GM23338 (cell line): ENCODE measurements at regions not wholly inside any gene's neighbourhood (a gene's known extent, or its start where the extent isn't known, plus 50 kb on each side); places are given as distances from the start of the nearest gene placed in this dataset.

Experiments used
- ATAC-seq: fragments of 200-7000 bp; cut with Tn5 transposase; 3 replicates; pipeline ENCODE4 v1.9.1; 2020
- DNase-seq: peaks from one replicate; pipeline ENCODE4 v3.0.0-alpha.2; 2015; ENCODE audit warnings: low spot score
- H2AFZ ChIP-seq: fragments of 200-600 bp; sonication (generic); 2 replicates; pipeline ENCODE4 v1.8.0; 2016; ENCODE audit warnings: antibody characterized with exemption, mild to moderate bottlenecking, moderate library complexity
- H3F3A ChIP-seq: fragments of 200-600 bp; sonication (generic); replicated peaks from 2 replicates; pipeline ENCODE4 v1.8.0; 2017; ENCODE audit warnings: antibody characterized with exemption, mixed run types, low read depth
- H3K27ac ChIP-seq: fragments of 200-600 bp; sonication (generic); 2 replicates; pipeline ENCODE4 v1.6.1; 2016; ENCODE audit warnings: low read depth
- H3K27me3 ChIP-seq: fragments of 200-600 bp; sonication (generic); 2 replicates; pipeline ENCODE4 v1.8.0; 2016; ENCODE audit warnings: mild to moderate bottlenecking, mixed run types, moderate library complexity; ENCODE audit not compliant: insufficient read depth
- H3K36me3 ChIP-seq: fragments of 200-600 bp; sonication (generic); 2 replicates; pipeline ENCODE4 v1.8.0; 2016; ENCODE audit warnings: mild to moderate bottlenecking; ENCODE audit not compliant: insufficient read depth
- H3K4me1 ChIP-seq: fragments of 200-600 bp; sonication (generic); 2 replicates; pipeline ENCODE4 v1.8.0; 2016; ENCODE audit warnings: mild to moderate bottlenecking, moderate library complexity; ENCODE audit not compliant: insufficient read depth
- H3K4me2 ChIP-seq: fragments of 200-600 bp; sonication (generic); 2 replicates; pipeline ENCODE4 v1.7.1; 2017; ENCODE audit warnings: mixed run types
- H3K4me3 ChIP-seq: fragments of 200-600 bp; sonication (generic); 2 replicates; pipeline ENCODE4 v1.6.1; 2016; ENCODE audit warnings: mixed run types
- H3K79me2 ChIP-seq: fragments of 200-600 bp; sonication (generic); replicated peaks from 2 replicates; pipeline ENCODE4 v1.8.0; 2017; ENCODE audit warnings: mild to moderate bottlenecking; ENCODE audit not compliant: insufficient read depth
- H3K9me2 ChIP-seq: fragments of 200-600 bp; sonication (generic); 2 replicates; pipeline ENCODE4 v1.8.0; 2017; ENCODE audit not compliant: insufficient read depth
- H4K20me1 ChIP-seq: fragments of 200-600 bp; sonication (generic); replicated peaks from 2 replicates; pipeline ENCODE4 v1.8.0; 2017; ENCODE audit warnings: mild to moderate bottlenecking; ENCODE audit not compliant: insufficient read depth
- H3K27ac Mint-ChIP-seq: 2 replicates; pipeline ENCODE4 v1.8.0; 2020; ENCODE audit warnings: inconsistent platforms, mild to moderate bottlenecking, moderate library complexity, mixed read lengths
- H3K27me3 Mint-ChIP-seq: 3 replicates; pipeline ENCODE4 v1.8.0; 2022; ENCODE audit warnings: low read depth, mild to moderate bottlenecking, moderate library complexity, mixed read lengths, inconsistent platforms; ENCODE audit not compliant: insufficient read depth, poor library complexity
- H3K36me3 Mint-ChIP-seq: 3 replicates; pipeline ENCODE4 v1.8.0; 2021; ENCODE audit warnings: low read depth, mild to moderate bottlenecking, inconsistent platforms, moderate library complexity, mixed read lengths
- H3K4me1 Mint-ChIP-seq: 3 replicates; pipeline ENCODE4 v1.8.0; 2020; ENCODE audit warnings: mild to moderate bottlenecking, inconsistent platforms, mixed read lengths
- H3K4me3 Mint-ChIP-seq: 3 replicates; pipeline ENCODE4 v1.8.0; 2021; ENCODE audit warnings: moderate library complexity, mild to moderate bottlenecking, inconsistent platforms, mixed read lengths
- H3K9me3 Mint-ChIP-seq: 3 replicates; pipeline ENCODE4 v1.8.0; 2020; ENCODE audit warnings: moderate library complexity, mild to moderate bottlenecking, inconsistent platforms, mixed read lengths
- CREB1 ChIP-seq: fragments of 250-450 bp; sonication (Bioruptor Pico); IDR thresholded peaks from 2 replicates; pipeline ENCODE4 v1.5.0; 2020; ENCODE audit warnings: low read depth, mild to moderate bottlenecking, moderate library complexity
- CTCF ChIP-seq, 2 experiments: fragments of 200-600 bp in 1 of 2; sonication (generic) in 1 of 2; conservative IDR thresholded peaks; 2 replicates each; pipeline versions ENCODE4 v1.5.1 to v1.6.1; 2016 to 2017; ENCODE audit warnings: antibody characterized with exemption in 2 of 2, low read depth in 2 of 2, mild to moderate bottlenecking in 2 of 2, moderate library complexity in 1 of 2
- ETS1 ChIP-seq: IDR thresholded peaks from 2 replicates; pipeline ENCODE4 v1.6.1; 2016; ENCODE audit warnings: antibody characterized with exemption
- EZH2 ChIP-seq: fragments of 200-600 bp; sonication (generic); IDR thresholded peaks from one replicate; pipeline ENCODE4 v1.8.0; 2017; ENCODE audit warnings: antibody characterized with exemption, mild to moderate bottlenecking, low read depth; ENCODE audit not compliant: unreplicated experiment
- EZH2phosphoT487 ChIP-seq: fragments of 200-600 bp; sonication (generic); IDR thresholded peaks from one replicate; pipeline ENCODE4 v1.8.1; 2018; ENCODE audit warnings: antibody characterized with exemption; ENCODE audit not compliant: unreplicated experiment
- JUNB ChIP-seq: IDR thresholded peaks from one replicate; pipeline ENCODE4 v1.6.1; 2016; ENCODE audit warnings: antibody characterized with exemption; ENCODE audit not compliant: unreplicated experiment
- POLR2AphosphoS5 ChIP-seq: IDR thresholded peaks from 2 replicates; pipeline ENCODE4 v1.6.1; 2016; ENCODE audit warnings: antibody characterized with exemption, low read depth
- STAT1 ChIP-seq: IDR thresholded peaks from one replicate; pipeline ENCODE4 v1.6.1; 2016; ENCODE audit warnings: antibody characterized with exemption; ENCODE audit not compliant: unreplicated experiment
- ZNF114 ChIP-seq: fragments of 250-450 bp; sonication (Bioruptor Pico); IDR thresholded peaks from 2 replicates; pipeline ENCODE4 v1.5.0; 2020; ENCODE audit warnings: mild to moderate bottlenecking, moderate library complexity

- Histone ChIP-seq H4K20me1 (no peaks in the 10 kb centered on the region), H3K27me3 (no peaks in the 10 kb centered on the region), H3K4me3 (no peak overlapping the region), H3K79me2 (no peaks in the 10 kb centered on the region), H3K36me3 (no peaks in the 10 kb centered on the region), H3F3A (no peaks in the 10 kb centered on the region), H3K9me2 (no peaks in the 10 kb centered on the region), H3K4me2 (no peak overlapping the region), H2AFZ (no peak overlapping the region), H3K27ac (no peak overlapping the region), H3K4me1 (no peaks in the 10 kb centered on the region)
- peaks cover 29% of the 10 kb centered on the region for H3K9me3 Mint-ChIP-seq
- TF ChIP-seq CTCF (conservative IDR thresholded peaks at IDR 0.05; ENCODE audit: low read depth in 2 of 2) (no peak), ETS1 (no peak), EZH2 (no peak), JUNB (no peak), STAT1 (no peak)
- 0 out of 3 replicates have a peak, but pooled peaks cover 4% of the 10 kb centered on the region for H3K4me1 Mint-ChIP-seq
- H3K27ac Mint-ChIP-seq, result no peak overlapping the region
- ATAC-seq, result no peak
- H3K27me3 Mint-ChIP-seq, result peaks cover 2% of the 10 kb centered on the region
- H3K36me3 Mint-ChIP-seq, result peaks cover 22% of the 10 kb centered on the region
- H3K4me3 Mint-ChIP-seq, result no peak overlapping the region
- no peak for DNase-seq
These were observed 1268.5 kb upstream of the C9orf72 start for GRCh38 chr9:28841775-28842174.

GRCh38 chr9:28847331-28847730 is 1274.0 kb upstream of the C9orf72 start:
- Mint-ChIP-seq H3K36me3 (no peaks in the 10 kb centered on the region), H3K4me1 (peaks cover 7% of the 10 kb centered on the region; the same call in 1 of the 3 replicates), H3K4me3 (no peak overlapping the region), H3K27ac (no peak overlapping the region), H3K9me3 (no peaks in the 10 kb centered on the region), H3K27me3 (no peaks in the 10 kb centered on the region)
- Histone ChIP-seq H3K4me1 (no peaks in the 10 kb centered on the region), H3K9me2 (no peaks in the 10 kb centered on the region), H3F3A (no peaks in the 10 kb centered on the region), H3K27me3 (no peaks in the 10 kb centered on the region), H3K36me3 (no peaks in the 10 kb centered on the region), H3K4me2 (no peak overlapping the region), H3K27ac (no peak overlapping the region), H2AFZ (no peak overlapping the region), H3K4me3 (no peak overlapping the region), H4K20me1 (no peaks in the 10 kb centered on the region), H3K79me2 (no peaks in the 10 kb centered on the region)
- ATAC-seq (no peak), DNase-seq (no peak)
- no peak for TF ChIP-seq EZH2

GRCh38 chr9:28848671-28849070 is 1275.4 kb upstream of the C9orf72 start:
- Histone ChIP-seq H3K4me3 (no peak overlapping the region), H3F3A (no peaks in the 10 kb centered on the region), H3K9me2 (no peaks in the 10 kb centered on the region), H3K27me3 (no peaks in the 10 kb centered on the region), H3K4me2 (no peak overlapping the region), H3K79me2 (no peaks in the 10 kb centered on the region), H3K36me3 (no peaks in the 10 kb centered on the region), H3K4me1 (peaks cover 8% of the 10 kb centered on the region; the same call in 1 of the 2 replicates), H4K20me1 (no peaks in the 10 kb centered on the region), H3K27ac (no peak overlapping the region), H2AFZ (no peak overlapping the region)
- DNase-seq, result no peak
- no peak overlapping the region for H3K4me3 Mint-ChIP-seq
- peaks cover 13% of the 10 kb centered on the region for H3K4me1 Mint-ChIP-seq
- peaks cover 2% of the 10 kb centered on the region for H3K27me3 Mint-ChIP-seq
- H3K27ac Mint-ChIP-seq, result no peak overlapping the region
- H3K9me3 Mint-ChIP-seq, result no peaks in the 10 kb centered on the region
- H3K36me3 Mint-ChIP-seq, result no peaks in the 10 kb centered on the region
- ATAC-seq, result no peak
- no peak for TF ChIP-seq POLR2AphosphoS5
- no peak for TF ChIP-seq ZNF114 (CRISPR knock-in tag)
- TF ChIP-seq CREB1, result no peak
- no peak for TF ChIP-seq EZH2phosphoT487
